RWPE1 (cell line): ENCODE measurements at regions not wholly inside any gene's neighbourhood (a gene's known extent, or its start where the extent isn't known, plus 50 kb on each side); places are given as distances from the start of the nearest gene placed in this dataset.

Experiments
- CTCF ChIA-PET: fragments of 350-600 bp; sonication (Branson Sonifier 250); formaldehyde crosslinking; extraction: SDS; loops from one replicate; lab custom pipeline; 2021; lab: Yijun Ruan, JAX
- POLR2A ChIA-PET: fragments of 400-600 bp; formaldehyde crosslinking; extraction: SDS; loops from one replicate; lab custom pipeline; 2020; ENCODE audit warnings: antibody characterized with exemption; ENCODE audit not compliant: low non-redundant PET; lab: Yijun Ruan, JAX
- DNase-seq: peaks from one replicate; pipeline ENCODE4 v3.0.0; 2012; ENCODE audit warnings: low spot score
- H3K27ac ChIP-seq: fragments of 450-650 bp; 2 replicates; pipeline ENCODE4 v1.5.1; 2017
- CTCF ChIP-seq: fragments of 450-650 bp; conservative IDR thresholded peaks from 2 replicates; pipeline ENCODE4 v1.5.1; 2017; ENCODE audit warnings: low read depth, mild to moderate bottlenecking

GRCh38 chrX:67288156-67288555 is 255.7 kb upstream of the AR start:
- no peak for TF ChIP-seq CTCF
- POLR2A ChIA-PET, result no interaction called here

GRCh38 chrX:67289055-67289499 is 254.7 kb upstream of the AR start:
- H3K27ac ChIP-seq, result no peak overlapping the region
- no peak for TF ChIP-seq CTCF
- no peak for DNase-seq
- ChIA-PET CTCF (no interaction called here), POLR2A (no interaction called here)

More at GRCh38 chrX:67288156-67288555, 255.7 kb upstream of the AR start:
- no peak overlapping the region for H3K27ac ChIP-seq
- CTCF ChIA-PET, result no interaction called here
- no peak for DNase-seq

GRCh38 chrX:67290489-67291220 is 253.2 kb upstream of the AR start:
- CTCF ChIA-PET, result no interaction called here
- DNase-seq, result no peak
- no peak overlapping the region for H3K27ac ChIP-seq
- POLR2A ChIA-PET, result no interaction called here
- no peak for TF ChIP-seq CTCF

- no peak overlapping the region for H3K27ac ChIP-seq
- POLR2A ChIA-PET, result no interaction called here
- no peak for TF ChIP-seq CTCF
- no peak for DNase-seq
- CTCF ChIA-PET, result no interaction called here
These were observed 247.9 kb upstream of the AR start for GRCh38 chrX:67295924-67296323.

- TF ChIP-seq CTCF, result no peak
- CTCF ChIA-PET, result no interaction called here
- DNase-seq, result no peak
- no peak overlapping the region for H3K27ac ChIP-seq
- POLR2A ChIA-PET, result no interaction called here
These were observed 247.4 kb upstream of the AR start for GRCh38 chrX:67296395-67296794.

- ChIA-PET POLR2A (no interaction called here), CTCF (no interaction called here)
- H3K27ac ChIP-seq, result no peak overlapping the region
- no peak for TF ChIP-seq CTCF
- DNase-seq, result no peak
These were observed 226.1 kb upstream of the AR start for GRCh38 chrX:67317725-67318124.
